ENCODE measurements at regions not wholly inside any gene's neighbourhood (a gene's known extent, or its start where the extent isn't known, plus 50 kb on each side); places are given as distances from the start of the nearest gene placed in this dataset.
"Not testable (repeated sequence)": the region's sequence is repeated elsewhere in the genome, so short reads cannot be mapped to it uniquely, and the experiment has no call there.

DNA sequence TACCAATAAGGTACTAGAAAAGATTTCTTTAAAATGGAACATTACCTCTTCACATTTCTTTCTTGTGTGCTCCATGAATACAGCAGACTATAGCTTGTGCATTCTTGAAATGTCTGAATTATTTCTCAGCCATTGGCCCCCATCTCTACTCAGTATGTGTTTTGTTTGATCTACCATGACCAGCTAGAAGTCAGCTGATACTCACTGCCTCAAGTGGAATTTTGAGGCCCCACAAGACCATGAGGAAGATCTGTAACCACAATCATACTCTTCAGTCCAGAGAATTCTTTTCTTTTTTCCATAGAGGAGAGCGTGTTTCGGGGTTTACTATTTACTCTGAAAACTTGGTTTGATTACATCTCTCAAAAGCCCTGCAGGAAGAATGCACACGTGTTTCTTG is 319.1 kb downstream of the TOX3 start:
- no peak for DNase-seq

DNA sequence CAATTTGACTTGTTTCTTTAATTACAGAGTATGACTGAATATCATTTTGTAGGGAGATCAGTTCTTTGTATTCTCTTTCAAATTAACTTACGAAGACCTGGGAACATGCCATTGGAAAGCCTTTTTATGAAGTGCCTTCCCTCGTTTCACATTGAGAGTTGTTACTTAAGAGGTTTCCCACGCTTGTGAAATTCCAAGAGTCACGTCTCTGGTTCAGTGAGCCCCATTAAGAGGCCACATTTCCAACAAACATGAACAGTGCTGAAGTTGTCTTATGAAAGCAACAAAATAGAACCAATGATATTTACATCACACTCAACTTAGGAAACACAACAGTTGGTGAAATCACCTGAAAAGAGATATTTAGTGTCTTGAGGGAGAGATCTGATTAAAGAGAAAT is 334.1 kb downstream of the TOX3 start:
- no peak for DNase-seq

DNA sequence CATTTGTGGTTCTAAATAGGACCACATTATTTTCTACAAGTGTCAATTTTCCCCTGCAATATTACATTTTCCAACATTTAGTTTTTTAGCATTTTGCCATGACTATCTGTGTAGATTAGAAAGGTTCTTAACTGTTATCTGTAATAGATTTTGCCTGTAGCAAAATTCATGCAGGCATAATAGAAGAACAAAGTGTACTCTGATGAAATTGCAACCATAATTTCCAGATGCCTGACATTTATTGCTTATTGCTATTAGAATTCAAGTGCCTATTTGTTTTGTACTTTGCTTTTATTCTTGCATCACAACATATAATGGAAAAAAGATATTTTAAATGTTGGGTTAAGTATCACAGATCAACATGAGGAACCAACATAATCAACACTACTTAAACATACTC is 337.7 kb downstream of the TOX3 start:
- no peak for DNase-seq

DNA sequence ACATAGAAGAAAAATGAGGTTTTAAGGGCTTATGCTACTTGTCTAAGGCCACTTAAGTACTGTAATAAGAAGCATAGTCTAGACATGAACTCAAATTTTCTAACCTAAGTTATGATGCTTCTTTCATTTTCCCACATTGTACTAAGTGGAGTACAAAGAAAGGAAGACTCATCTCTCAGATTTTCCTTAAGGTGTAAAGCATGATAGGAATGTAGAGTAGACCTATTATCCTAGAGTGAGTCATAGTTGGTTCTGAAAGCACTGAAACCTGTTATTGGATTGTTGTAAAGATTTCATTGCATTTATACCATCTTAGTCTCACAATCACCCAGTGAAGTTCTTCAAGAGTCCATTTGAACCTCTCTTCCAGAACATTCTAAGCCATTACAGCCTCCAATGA is 343.8 kb downstream of the TOX3 start:
- no peak for DNase-seq

DNA sequence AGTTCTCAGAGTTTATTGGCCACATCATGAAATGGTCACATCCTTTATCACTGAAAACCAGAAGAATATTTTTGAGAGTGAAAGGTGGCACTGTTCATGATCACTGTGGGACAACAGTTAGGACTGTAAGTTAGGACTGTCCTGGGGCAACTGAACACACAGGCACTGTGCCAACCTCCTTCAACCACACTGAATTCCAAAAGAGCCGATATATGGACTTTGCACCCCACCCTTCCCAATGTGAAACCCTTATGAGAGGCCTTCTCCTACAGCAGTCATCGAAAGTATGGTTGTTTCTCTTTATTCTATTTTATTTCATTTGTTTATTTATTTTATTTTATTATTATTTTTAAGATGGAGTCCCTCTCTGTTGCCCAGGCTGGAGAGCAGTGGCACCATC is 353.5 kb downstream of the TOX3 start:
- no peak for DNase-seq

DNA sequence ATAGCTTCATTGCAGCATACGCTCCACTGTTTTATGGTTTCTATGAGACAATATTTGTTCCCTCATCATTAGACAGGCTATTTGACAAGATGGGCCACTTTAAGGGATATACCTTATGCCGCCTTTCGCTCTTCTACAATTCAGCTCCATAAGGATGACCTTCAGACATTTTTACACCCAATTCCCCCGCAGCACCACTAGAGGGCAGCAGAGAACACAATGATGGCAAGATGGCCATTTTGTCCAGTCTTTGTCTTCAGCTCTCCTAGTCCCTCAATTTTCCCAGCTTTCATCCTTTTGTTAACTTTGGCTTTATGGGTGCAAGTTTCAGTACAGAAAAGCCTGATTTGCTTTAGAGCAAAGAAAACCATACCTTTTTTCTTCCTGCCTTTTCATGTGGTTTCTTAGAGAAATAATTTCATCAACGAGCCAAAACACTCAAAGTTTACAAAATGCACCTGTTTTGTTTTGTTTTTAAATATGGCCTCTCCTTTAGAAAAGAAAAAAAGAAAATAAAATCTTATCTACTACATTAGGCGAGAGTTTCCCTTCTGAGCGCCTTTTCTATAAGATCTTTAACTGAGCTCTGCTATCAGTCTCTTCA is 355.3 kb downstream of the TOX3 start:
- peak; percentile 46 for DNase-seq

DNA sequence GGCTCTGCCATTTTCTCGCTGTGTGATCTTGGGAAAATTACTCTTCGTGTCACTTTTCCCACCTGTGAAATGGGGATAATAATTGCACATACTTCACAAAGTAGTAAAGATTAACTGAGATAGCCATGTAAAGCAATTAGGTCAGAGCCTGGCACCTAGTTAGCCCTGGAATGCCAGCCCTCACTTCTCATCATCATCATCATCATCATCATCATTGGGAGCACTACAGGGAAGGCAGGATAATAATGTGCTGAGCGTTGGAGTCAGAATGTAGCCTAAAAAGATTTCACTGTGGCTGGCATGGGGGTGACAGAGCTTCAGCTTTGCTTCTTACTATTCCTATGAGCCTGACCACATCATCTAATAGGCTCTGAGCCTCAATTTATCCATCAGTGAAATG is 362.6 kb downstream of the TOX3 start:
- no peak for DNase-seq

DNA sequence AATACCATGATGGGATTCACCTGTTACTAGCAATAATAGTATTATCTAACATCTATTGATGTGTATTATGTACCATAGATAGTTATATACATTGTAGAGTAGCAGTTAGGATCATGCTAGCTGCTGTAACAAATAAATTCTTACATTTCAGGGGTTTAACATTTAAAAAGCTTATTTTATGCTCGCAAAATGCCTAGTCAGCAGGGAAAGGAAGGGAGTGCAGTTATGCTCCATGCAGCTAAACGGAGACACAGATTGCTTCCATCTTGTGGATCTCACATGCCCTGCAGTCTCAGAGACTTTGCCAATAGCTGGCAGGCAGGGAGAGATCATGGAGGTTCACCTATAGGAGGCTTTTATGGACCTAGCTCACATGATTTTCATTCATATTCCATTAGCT is 364.1 kb downstream of the TOX3 start:
- no peak for DNase-seq

DNA sequence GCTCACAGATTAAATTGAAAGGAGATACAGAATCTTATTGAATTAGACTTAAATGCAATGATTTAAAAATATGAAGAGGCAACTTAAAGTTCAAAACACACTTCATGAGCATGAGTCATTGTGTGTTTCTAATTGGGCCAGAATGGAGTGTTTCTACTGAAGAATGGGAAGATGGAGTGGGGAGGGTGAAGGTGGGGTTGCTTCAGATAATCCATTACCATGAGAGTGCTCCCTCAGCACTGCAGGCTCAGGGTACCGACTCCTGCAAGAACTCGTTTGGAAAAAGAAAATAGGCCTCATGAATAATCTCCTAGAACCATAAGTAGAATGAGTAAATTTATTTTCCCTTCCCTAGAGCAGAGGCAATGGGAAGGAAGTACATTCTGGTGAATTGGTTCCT is 372.8 kb downstream of the TOX3 start:
- no peak for DNase-seq

DNA sequence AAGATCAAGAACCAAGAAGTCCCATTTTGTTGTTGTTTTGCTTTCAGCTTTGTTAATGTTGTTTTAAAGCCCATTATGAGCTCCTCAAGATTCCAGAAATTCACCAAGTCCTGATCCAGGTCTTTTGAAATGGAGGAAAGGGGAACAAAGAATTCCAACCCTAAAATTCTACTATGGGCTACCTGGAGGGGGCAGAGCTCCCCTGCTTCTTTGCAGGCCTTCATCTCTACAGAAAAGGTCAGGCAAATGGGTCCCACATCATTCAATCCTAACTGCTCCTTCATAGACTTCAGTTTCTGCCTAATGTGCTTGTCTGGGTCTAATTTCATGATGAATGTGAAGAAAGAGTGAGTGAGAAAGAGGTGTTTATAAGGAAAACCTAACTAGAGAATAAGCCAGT is 375.5 kb downstream of the TOX3 start:
- no peak for DNase-seq

DNA sequence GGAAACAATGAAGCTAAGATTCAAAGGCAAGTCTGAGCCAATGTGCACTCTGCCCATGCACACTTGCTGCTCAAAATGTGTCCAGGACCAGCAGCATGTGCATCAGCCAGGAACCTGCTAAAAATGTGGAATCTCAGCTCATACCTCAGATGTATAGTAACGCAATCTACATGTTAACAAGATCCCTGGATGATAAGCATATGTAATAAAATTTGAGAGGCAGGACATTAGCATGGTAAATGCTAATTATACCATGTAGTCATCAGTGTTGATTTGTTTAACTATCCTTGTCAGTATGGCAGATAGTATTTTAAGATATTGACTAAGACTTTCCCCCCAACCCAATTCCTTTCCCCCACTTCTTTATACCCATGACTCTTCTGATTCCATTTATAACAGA is 379.6 kb downstream of the TOX3 start:
- DNase-seq: no peak

DNA sequence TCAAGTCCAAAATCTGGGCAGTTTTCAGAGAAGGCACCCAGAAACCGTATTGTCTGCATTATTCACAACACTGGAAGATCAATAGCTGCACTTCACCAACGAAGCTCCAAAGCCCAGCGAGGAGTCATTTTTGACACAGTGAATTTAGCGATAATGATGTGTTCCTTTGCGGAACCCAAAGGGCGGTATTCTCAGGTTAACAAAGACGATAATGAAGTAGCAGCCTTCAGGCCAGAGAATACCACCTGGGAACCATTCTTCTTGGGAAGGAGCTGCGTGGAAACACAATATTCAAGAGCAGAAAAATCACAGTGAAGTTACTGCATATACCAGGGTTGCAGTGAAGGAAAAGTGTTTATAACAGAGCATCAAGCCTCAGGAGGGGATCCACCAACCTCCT is 381.0 kb downstream of the TOX3 start:
- DNase-seq: no peak

DNA sequence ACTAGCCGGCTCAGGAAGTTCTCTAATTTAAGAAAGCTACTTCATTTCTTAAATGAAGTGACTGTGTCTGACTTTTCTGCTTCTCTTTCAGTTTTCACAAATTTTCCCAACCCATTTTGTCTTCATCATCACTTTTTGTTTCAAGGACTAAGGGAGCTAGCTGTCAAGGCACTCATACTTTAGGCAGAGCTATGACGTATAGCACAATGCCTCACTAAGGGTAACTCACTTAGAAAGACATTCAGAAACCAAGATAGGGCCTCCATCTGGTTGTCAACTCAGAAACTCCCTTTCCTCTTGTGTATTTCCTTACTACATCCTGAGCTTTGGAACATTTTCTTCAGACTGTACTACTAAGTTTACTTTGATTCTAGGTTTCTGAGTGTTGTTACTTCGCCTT is 397.9 kb downstream of the TOX3 start:
- no peak for DNase-seq

DNA sequence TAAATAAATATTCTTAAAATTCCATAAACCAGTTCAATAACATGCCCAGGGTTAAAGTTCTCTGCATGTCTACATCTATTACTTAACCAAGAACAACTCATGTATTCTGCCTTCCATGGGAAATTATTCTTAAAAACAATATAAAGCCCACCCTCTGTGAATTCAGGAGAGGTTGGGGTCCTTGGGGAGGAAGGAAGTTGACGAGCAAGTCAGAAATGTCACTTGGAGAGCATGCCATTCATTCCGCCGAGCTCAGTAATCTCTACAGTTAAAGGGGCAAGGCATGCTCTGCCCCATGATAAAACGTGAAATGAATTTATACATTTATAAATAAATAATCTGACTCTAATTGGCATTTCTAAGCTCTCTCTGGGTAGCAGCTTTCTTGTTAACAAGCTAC is 405.1 kb downstream of the TOX3 start:
- DNase-seq: no peak

DNA sequence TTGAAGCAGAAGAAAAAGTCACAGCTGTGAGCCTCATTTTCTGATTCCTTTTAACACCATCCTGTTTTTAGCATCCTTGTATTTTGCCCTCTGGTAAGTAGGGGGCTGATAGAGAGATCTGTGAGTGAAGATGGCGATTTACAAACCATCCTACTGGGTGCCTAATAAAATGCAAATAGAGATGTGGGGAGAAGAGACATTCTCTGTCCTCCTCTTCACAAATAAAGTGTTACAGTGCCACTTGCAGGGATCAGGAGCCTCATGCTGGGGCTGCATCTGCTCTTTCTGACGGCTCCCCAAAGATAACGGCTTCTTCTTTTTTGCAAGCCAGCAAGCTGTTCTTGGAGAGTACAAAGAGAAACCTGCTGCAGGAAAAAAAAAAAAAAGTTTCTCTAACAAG is 418.6 kb downstream of the TOX3 start:
- DNase-seq: no peak

DNA sequence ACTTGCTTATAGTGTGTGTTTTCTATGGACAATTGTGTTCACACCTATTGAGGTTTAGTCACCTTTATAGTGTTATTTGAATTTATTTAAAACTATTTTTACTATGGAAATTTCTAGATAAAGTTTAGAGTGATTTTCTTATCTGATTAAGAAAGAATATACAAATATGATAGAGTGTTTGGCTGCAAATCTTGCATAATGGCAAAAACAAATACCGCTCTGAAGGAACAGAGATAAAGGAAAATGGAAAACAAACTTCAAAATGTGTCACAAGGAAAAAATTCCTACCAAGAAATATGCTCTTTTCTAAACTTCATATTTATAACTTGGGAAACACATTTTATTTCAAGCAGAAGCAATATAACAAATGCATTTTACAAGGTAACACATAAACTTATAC is 423.1 kb downstream of the TOX3 start:
- DNase-seq: no peak

DNA sequence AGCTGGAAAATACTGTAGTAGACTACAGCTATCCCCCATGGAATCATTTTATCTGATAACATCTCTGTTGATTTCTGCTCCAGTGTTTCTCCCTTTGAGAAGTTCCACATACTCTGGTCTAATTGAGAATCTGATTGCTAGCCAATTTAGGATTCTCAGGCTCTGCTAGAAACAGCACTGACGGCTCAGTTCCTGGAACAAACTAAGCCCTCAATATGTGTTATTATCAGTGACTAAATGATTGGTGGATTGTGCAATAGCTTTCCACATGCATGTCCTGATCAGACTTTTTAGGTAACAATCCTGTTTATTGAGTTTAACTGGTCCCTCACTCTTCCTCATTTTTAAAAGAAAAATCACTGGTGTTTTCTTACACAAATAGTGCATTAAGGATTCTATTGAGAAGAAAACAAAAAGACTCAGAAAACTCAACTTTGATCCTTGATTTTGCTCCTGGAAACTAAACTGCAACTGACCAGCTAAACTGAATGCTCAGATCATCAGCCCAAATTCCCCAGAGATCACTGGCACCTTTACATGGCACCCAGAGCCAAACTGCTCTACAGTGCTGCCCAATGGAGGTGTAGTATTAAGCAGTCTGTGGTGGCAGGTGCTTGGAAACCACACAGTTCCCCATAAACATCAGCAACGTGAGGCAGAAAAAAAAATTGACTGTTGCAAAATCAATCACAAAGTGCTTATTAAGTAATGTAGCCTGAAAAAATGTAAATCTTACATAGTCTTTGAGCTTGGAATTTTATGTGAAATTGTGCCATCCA is 423.7 kb downstream of the TOX3 start:
- no peak for DNase-seq

DNA sequence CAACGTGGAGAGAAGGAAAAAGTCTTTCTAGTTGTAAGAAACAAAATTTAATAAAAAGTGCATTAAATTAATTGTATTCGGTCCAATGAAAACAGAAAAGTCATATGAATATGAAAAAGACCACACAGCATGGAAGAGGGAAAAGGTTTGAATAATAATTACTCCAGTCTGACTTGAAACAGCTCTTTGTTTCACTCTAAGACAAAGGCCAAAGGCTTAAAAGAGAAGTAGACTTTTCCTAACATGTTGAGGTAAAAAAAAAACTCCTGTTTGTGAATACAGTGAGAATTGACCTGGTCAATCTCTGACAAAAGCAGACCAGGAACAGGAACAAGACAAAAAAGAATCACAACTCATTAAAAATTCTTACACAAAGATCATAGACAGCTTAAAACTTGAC is 429.8 kb downstream of the TOX3 start:
- no peak for DNase-seq

DNA sequence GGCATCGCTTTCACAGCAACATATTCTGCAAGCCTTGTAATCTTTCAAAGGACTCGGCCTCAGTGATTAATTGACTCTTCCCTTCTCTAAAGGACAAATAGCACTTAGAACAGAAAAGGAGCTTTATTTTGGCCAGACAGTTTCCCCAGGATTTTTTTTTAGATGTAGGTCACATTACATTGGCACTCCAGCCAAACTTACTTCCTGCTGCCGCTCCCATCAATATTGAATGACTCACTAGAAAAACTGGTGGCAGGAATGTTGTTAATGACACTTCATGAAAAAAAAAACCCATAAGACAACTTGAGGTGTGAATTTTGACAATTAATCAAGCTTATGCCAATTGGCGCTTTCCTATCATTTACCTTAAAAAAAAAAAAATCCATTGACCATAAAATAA is 432.6 kb downstream of the TOX3 start:
- DNase-seq: no peak

DNA sequence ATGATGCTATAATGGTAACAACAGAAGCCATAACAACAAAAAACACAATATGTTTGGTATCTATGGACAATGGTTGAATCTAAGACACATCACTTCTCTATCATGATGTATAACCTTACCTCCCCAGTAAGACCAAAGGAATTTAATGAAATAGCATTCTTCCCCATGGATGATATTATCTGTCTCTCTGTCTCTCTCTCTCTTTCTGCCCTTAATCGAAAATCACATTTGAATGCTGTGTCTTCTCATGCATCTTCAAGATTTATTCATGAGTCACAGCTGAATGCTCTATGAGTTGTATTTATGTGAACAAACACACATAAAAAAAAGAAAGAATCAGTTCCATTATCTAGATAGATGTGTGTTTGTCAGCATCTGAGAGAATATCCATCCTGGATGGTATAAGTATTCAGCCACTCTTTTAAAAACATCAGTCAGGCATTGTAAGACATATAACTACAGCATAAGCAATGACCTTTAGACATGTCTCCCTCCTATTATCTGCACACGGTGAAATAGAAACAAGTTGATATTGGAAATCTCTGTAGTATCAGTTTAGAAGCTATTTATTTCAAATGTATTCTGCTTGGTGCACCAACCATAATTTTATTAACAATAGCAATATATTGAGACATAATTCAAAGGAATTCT is 433.3 kb downstream of the TOX3 start:
- DNase-seq: no peak

DNA sequence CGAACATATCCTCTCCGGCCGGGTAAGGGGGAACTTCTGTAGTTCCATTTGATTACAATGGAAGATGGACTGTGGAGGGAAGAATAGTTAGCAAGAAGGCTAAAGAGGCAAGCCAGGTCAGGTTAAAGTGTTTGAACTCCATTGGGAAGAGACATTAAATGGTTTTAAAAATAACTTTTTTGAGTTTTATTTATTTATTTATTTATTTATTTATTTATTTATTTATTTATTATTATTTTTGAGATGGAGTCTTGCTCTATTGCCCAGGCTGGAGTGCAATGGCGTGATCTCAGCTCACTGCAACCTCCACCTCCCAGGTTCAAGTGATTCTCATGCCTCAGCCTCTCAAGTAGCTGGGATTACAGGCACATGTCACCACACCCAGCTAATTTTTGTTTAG is 441.9 kb downstream of the TOX3 start:
- DNase-seq: not testable (repeated sequence)

DNA sequence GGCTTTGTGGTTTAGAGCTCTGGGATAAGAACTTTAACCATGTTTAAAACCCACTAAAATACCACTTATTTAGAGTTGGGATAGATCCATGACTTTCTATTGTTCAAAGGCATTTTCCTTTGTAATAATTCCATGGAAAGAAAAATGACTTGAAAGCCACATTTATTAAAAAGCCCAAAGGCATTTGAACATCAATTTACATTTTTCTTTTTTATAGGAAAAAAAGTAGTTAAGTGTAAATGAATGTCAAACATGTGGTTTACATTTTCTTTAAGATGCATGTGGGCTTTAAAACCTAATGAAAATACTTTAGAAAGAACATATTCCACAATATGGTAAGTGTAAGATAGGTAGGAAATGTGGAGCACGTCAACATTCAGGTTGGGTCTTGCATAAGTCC is 443.2 kb downstream of the TOX3 start:
- DNase-seq: no peak

DNA sequence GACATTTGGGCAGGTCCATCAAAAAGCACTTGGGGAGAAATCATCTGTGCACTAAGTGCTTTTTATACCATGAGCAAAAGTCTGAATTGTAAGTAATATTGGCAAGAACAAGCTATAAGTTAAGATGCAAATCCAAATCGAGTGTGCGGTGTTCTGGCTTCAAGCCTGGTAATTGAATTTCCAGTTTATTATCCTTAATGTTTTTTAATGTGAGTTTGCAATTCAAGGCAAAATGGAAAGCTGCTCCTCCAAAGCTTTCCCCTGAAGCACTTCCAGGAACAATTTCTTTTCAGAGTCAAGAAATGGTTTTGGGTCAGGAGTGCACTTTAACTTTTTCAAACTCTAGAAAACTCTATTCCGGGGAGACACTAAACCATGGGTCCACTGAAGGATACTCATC is 445.7 kb downstream of the TOX3 start:
- no peak for DNase-seq

DNA sequence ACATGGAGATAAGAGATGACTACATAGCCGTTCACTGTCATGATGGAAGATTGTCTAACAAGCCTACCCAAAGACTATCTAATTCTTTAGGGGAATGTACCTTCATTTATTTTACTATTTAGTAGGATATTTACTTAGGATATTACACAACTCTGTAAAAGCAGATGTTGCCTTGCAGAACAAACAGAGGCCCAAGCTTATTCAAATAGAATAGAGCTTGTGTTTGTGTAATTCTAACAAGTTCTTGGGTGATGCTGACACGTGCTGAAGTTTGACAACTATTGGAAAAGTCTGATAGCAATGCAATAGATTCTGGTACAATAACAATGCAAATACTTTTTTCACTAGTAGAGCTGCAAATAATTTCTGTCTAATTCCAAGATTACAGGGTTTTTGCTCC is 447.6 kb downstream of the TOX3 start:
- peak; percentile 22 for DNase-seq

DNA sequence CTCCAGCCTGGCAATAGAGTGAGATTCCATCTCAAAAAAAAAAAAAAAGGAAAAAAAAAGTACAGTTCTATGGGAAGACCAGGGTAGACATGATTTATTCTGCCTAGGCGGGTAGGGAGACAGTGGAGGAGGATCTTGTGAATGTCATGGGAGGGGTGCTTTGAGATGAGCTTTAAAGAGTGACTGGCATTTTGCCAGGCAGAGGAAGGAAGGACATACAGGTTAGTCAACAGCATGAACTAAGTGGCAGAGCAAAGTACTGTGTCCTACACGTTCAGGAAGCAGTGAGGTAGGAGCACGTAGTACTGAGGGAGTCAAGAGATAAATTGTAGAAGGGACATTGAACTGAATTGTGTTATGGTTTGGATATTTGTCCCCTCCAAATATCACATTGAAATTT is 451.5 kb downstream of the TOX3 start:
- DNase-seq: peak; percentile 85
